NCI-H1694 (cell line): ENCODE measurements at regions not wholly inside any gene's neighbourhood (a gene's known extent, or its start where the extent isn't known, plus 50 kb on each side); places are given as distances from the start of the nearest gene placed in this dataset.
"Not testable (repeated sequence)": the region's sequence is repeated elsewhere in the genome, so short reads cannot be mapped to it uniquely, and the experiment has no call there.

Experiments
- DNase-seq: peaks from one replicate; lab custom pipeline; 2025; lab: John Stamatoyannopoulos, UW

DNA sequence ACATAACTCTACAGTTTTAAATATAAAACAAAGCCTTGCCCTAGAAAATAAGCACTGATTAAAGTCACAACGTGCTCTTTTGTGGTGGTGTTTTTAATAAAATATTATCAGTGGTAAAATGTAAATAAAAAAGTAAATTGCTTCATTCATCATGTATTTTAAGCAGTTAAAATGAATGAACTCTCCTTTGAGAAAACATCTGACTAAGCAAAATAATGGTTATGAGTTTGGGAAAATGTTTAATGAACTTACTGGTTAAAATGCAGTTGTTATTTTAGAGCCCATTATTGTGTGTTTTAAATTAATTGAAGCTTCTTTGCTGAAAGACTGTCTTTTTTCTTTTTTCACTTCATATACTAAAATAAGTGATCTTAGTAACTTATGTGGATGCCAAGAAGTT, 1007.5 kb upstream of the ARRDC3 start:
- no peak for DNase-seq

GRCh38 chr5:92380069-92380770, 997.1 kb upstream of the ARRDC3 start:
- DNase-seq = no peak

DNA sequence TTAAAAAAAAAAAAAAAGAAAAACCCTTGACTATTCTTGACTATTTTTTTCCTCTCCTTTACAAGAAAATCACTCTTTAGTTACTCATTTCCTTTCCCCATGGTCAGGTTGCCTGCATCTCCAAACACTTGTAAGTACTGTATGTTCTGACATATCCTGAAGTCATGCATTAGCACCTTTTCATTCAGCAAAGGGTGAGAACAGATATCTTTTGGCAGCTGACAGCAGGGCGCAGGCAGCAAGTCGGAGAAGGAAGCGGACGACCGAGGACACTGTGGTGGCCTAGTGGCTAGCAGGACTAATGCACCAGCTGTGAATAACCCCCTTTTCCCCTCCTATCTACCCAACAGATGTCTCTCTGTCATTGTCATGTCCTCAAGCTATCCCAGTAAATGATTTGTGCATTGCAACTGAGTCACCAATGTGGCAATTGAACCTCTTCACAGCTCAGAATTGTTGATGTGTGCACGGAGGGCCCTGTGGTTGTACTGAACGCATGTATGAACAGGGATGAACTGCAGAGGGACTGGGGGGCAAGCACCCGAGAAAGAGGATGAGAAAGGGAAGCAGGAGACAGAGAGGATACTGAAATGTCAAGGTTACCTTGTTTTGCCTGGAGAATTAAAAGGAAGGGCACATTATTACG, 996.0 kb upstream of the ARRDC3 start:
- no peak for DNase-seq

DNA sequence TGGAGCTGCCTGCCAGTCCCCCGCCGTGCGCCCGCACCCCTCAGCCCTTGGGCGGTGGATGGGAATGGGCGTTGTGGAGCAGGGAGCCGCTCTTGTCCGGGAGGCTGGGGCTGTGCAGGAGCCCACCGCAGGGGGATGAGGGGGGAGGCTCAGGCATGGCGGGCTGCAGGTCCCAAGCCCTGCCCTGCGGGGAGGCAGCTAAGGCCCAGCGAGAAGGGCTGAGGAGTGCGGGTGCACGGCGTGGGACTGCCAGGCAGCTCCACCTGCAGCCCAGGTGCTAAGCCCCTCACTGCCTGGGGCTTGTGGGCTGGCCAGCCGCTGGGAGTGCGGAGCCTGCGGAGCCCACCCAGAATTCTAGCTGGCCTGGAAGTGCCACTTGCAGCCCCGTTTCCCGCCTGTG, 991.7 kb upstream of the ARRDC3 start:
- no peak for DNase-seq

- no peak for DNase-seq
These were observed 989.6 kb upstream of the ARRDC3 start for GRCh38 chr5:92372766-92373165.

DNA sequence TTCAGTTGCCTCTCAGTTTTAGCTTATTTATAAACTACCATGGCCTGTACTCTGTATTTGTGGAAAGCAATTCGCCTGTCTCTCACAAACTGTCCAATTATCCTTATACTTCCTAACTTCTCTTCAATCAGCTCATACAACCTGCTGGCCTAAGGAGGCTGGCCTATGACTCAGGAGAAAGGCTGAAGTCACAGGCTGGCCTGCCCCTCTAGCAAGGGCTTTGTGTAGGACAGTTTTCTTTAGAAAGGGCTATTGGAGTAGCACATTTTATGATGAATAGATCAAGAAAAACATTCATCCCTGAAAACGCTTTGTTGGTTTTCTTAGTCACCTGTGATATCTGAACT, 988.7 kb upstream of the ARRDC3 start:
- DNase-seq = no peak

- DNase-seq = no peak
These were observed 988.2 kb upstream of the ARRDC3 start for GRCh38 chr5:92371171-92371888.

DNA sequence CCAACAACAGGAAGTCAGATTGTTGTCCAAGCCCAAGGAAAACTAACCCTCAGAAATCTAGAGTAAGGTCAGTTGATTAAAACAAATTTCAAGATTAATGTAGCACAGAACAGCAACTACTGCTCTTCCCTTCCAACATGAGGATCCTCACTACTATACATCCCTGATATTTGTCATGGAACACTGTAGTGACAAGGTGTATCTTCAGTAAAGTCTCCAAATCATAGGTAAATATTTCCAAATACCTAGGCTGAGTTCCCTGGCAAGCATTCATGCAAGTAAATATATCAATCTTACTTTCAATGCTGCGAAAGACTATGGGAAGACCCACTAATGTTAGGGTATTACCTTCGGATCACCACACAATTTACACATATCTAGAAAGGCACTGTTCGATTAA, 986.9 kb upstream of the ARRDC3 start:
- no peak for DNase-seq

DNA sequence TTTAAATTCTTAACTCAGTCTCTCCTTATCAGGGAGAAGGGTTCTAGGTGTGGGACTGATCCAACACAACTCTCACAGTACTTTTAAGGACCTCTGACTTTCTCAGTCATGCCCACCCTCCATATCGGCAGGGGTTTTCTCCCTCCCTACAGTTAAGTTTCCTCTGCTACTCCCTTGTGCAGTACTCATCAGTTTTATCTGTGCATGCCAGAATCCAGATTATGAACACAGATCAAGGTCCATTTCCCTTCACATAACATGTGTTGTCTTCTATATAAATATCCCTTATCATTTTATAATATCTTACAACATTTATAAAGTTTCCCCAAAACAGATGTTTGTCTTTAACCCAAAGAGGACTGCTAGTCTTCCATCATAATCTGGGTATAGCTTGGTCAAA, 986.5 kb upstream of the ARRDC3 start:
- DNase-seq = no peak

- DNase-seq = no peak
These were observed 982.0 kb upstream of the ARRDC3 start for GRCh38 chr5:92364986-92365550.

GRCh38 chr5:92353107-92354030, 970.3 kb upstream of the ARRDC3 start:
- DNase-seq = no peak

GRCh38 chr5:92337772-92338234, 954.7 kb upstream of the ARRDC3 start:
- DNase-seq = no peak

DNA sequence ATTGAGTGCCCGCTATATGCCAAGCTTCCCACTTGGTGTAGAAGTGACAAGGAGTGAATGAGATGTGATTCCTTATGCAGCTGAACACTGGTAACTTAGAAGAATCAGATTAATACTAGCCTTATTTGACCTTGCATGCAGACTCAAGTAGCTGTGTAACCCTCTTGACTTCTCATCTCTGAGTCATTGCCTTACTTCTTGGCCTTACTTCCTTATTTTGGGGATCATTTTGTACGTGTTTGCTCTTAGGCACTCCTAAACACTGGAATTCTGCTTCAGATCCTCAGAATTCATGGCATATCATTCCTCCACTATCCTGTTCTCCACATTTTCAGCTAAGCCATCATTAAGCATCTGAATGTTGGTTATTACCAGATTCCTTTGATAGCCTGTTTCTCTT, 948.9 kb upstream of the ARRDC3 start:
- no peak for DNase-seq

DNA sequence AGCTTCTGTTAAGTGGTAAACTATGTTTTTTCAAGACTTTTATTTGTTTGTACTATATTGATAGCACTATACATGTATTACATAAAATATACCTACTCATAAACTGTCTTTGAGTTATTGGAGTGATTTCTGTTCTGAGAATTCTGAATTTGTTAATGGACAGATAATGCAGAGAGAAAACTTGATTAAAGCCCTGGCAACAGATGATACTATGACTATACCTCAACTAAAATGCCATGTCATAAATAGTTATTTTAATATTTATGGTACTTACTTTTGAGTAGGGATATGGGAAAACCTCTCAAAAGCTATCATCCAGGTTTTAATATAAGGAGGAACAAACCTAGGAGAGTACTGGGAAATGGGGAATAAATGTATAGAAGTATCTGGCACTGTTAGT, 947.2 kb upstream of the ARRDC3 start:
- DNase-seq = no peak

DNA sequence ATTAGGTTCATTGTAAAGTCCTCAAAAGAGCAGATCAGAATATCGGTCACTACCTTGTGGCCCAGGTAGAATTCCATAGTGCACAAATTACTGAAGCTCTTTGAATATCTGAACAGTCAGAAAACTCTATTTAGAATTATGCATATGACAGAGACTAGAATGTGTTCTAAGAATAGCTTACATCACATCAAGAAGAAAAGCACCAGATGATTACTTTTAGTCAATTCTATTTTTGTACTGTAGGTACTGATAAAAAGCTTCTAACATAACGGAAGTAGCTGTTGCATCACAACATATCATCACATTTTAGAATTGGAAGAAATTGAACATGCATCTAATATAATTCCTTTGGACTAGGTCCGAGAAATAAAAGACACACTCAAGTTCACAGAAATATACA, 946.6 kb upstream of the ARRDC3 start:
- no peak for DNase-seq

- DNase-seq = no peak
These were observed 945.6 kb upstream of the ARRDC3 start for GRCh38 chr5:92328584-92329259.

DNA sequence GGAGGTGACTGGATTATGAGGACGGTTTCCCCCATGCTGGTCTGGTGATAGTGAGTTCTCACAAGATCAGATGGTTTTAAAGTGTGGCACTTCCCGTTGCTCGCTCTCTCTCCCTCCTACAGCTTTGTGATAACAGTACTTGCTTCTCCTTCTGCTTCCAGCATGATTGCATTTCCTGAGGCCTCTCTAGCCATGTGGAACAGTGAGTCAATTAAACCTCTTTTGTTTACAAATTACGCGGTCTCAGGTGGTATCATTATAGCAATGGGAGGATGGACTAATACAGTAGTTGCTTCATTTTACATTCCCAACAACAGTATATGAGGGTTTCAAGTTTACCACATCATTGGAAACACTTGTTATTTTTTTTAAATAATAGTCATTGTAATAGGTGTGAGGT, 937.3 kb upstream of the ARRDC3 start:
- no peak for DNase-seq

DNA sequence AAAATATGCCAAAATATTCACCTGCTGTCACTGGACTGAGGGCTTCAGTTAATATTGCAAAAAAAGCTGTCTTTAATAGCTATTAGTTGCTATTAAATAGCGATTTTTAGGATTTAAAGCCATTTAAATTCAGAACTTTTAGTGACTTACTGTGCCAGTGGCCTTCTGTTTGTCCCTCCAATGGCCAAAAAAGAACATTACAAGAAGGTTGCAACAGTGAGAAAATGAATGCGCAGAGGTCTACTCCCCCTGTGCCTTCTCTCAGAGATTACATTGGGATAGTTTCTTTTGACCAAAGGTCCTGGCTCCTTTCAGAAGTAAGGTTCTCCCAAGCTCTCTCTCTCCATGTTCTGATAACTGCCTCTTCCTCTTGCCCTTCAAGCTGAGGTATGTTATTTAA, 930.3 kb upstream of the ARRDC3 start:
- no peak for DNase-seq

DNA sequence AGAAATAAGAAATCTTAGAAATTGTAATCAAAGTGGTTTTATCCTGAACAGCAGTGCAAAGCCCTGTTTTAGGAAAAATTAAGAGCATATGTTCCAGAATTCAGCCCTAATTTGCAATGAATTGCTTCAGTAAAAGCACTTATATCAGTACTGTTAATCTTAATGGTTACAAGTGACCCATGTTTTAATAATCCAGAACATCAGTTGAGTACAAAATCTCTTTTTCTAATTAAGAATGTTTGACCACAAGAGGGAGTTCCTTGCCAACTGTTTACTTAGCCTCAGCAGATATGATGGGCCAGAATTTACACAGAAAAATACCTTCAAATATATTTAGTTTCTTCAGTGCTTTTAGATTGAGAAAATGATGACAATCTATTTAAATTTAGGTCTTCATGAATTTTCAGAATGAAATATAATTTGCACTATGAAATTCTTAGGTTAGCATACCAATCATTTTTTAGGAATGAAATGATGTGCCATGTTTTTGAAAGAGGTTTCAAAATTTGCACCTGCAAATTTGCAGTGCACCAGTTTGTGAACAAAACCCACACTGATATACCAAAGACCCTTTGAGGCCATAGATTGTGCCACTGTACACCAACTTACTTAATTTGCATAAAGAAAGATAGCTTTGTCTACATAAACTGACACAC, 926.3 kb upstream of the ARRDC3 start:
- DNase-seq = peak; percentile 20

DNA sequence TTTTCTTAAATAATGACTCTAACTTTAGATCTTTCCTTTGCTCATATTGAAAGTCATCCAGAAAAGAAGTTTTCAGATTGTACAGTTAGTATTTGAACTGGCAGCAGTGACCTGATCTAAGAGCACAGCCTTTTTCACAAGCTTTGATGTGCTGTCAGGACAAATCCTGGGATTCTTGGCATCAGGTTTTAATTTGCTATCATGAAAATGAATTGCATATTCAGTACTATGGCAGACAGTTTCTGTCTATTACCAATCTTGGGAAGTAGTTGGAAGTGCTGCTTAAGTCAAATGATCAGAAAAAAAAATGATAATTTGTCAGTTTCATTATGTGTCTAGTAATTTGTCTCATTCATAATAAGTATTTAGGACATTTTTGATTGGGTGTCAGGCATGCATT, 925.6 kb upstream of the ARRDC3 start:
- no peak for DNase-seq

- DNase-seq = not testable (repeated sequence)
These were observed 919.2 kb upstream of the ARRDC3 start for GRCh38 chr5:92302356-92302755.
